Mucosa of descending colon (tissue), 3 donors: ENCODE measurements at regions not wholly inside any gene's neighbourhood (a gene's known extent, or its start where the extent isn't known, plus 50 kb on each side); places are given as distances from the start of the nearest gene placed in this dataset.
A peak's percentile ranks its signal among the peaks of the same experiment; 100 is the strongest.
"Not testable (repeated sequence)": the region's sequence is repeated elsewhere in the genome, so short reads cannot be mapped to it uniquely, and the experiment has no call there.

Source experiments
- ATAC-seq: fragments of 200-7000 bp; cut with Tn5 transposase; one replicate; pipeline ENCODE4 v1.9.1; 2020; ENCODE audit warnings: mild to moderate bottlenecking, moderate library complexity
- DNase-seq, 3 donors: peaks; one replicate each; pipeline ENCODE4 v3.0.0-alpha.2; 2020
- H3K36me3 ChIP-seq: fragments of 200-600 bp; one replicate; pipeline ENCODE4 v1.8.0; 2021; ENCODE audit warnings: low read depth, mild to moderate bottlenecking
- H3K4me1 ChIP-seq: fragments of 200-600 bp; one replicate; pipeline ENCODE4 v1.8.0; 2021; ENCODE audit warnings: low read depth, mild to moderate bottlenecking
- H3K4me3 ChIP-seq: fragments of 200-600 bp; one replicate; pipeline ENCODE4 v1.8.0; 2021; ENCODE audit warnings: mild to moderate bottlenecking
- H3K9me3 ChIP-seq: fragments of 200-600 bp; one replicate; pipeline ENCODE4 v1.8.0; 2021; ENCODE audit warnings: mild to moderate bottlenecking
- intact Hi-C, 2 donors: fragments of 100-400 bp; cut with DNase I in 1 of 2; cut with micrococcal nuclease in 1 of 2; formaldehyde crosslinking; loops; one replicate each; pipeline versions ENCODE4 v1.11.0 to v1.11.1; 2022; cut with DNase I, micrococcal nuclease
- TF ChIP-seq, protein P1 (sequence below): fragments of 200-600 bp; IDR thresholded peaks from one replicate; pipeline ENCODE4 v1.8.0; 2022; ENCODE audit warnings: antibody characterized with exemption, mild to moderate bottlenecking
- donor health status: DM: no; HTN: no; CAD: no; lungs with moderate emphysema.
- donor health status: DM: no; HTN: no; CAD: no.
- donor health status: DM: no; HTN: yes; CAD: no.

DNA sequence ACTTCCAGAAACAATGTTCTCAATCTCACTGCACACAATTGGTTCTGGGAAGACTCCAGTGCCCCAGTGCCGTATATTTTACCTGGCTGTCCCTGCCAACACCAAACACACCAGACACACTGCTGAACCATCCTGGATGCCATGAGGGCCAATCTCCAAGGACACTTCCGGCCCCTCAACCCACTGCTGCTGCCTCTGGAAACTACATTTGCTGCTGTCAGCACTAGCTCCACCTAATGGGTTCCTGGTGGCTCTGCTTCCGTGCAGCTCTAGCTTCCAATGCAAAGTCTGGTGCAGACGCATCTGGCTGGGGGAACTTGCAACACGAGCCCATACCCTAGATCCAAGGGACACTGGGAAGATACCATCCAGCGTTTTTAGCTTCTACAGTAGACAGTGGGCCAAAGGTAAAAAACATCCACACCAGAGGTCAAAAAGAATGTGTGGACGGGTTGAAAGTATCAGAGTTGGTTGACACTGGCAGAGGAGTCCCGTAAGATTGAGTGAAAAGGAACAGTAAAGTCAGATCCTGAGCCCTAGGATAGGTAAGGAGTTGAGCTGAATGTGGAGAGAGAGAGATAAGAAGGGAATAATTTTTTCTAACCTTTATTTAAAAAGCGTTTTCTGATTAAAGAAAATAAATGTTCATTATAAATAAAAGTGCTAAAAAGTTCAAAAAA is 99.7 kb upstream of the KIF2A start:
- Histone ChIP-seq H3K36me3 (no peaks in the 10 kb centered on the region), H3K4me1 (no peaks in the 10 kb centered on the region), H3K9me3 (no peaks in the 10 kb centered on the region), H3K4me3 (no peak overlapping the region)
- TF ChIP-seq, protein P1, sequence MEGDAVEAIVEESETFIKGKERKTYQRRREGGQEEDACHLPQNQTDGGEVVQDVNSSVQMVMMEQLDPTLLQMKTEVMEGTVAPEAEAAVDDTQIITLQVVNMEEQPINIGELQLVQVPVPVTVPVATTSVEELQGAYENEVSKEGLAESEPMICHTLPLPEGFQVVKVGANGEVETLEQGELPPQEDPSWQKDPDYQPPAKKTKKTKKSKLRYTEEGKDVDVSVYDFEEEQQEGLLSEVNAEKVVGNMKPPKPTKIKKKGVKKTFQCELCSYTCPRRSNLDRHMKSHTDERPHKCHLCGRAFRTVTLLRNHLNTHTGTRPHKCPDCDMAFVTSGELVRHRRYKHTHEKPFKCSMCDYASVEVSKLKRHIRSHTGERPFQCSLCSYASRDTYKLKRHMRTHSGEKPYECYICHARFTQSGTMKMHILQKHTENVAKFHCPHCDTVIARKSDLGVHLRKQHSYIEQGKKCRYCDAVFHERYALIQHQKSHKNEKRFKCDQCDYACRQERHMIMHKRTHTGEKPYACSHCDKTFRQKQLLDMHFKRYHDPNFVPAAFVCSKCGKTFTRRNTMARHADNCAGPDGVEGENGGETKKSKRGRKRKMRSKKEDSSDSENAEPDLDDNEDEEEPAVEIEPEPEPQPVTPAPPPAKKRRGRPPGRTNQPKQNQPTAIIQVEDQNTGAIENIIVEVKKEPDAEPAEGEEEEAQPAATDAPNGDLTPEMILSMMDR = no peak
- DNase-seq (no peak), ATAC-seq (no peak)
- intact Hi-C loops = no loop called here

DNA sequence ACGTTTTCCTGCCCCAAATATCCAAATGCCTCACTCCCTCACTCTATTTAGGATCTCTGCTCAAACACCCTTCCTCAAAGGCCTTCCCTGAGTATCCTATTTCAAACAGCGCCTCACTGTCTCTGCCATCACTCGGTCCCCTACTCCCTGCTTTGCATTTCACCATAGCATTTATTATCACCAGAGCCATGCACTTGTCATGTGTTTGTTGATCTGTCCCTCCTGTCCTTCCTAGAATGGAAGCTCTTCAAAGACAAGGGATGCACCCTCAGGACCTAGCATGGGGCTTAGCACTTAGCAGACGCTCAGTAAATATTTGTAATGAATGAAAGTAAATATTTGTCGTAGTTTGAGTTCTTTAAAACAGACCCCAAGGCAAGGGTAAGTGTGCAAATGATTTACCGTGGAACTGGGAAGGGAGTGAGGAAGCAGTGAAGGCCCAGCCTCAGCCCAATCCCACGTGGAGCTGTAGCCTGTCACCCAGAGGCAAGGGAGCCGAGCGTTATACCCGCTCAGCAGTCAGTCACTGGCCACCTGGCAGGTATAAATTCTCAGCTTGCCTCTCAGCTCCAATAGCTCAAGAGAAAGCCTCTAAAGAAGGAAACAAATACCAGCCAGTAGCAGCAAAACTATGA is 97.7 kb upstream of the KIF2A start:
- Histone ChIP-seq H3K36me3 (no peaks in the 10 kb centered on the region), H3K4me3 (no peak overlapping the region), H3K9me3 (no peaks in the 10 kb centered on the region), H3K4me1 (no peaks in the 10 kb centered on the region)
- intact Hi-C loops = no loop called here
- no peak for DNase-seq
- TF ChIP-seq, protein P1 = no peak
- no peak for ATAC-seq

DNA sequence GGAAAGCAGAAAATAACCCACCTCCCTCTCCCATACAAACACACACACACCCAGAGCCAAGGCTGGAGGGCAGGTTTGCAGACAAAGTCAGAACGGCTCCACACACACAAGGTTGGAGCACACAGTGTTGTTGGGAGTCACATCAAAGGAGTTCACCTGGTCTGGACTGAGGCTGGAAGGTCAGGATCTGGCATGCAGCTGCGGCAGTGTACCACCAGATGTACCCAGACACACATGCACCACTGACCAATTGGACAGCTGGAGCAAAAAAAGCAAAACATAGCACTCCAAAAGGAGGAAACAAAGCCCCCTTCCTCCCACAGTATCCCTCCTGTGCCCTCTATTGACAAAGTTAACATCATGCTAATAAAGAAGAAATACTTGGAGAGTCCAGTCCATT is 94.6 kb upstream of the KIF2A start:
- Histone ChIP-seq H3K9me3 (no peaks in the 10 kb centered on the region), H3K4me1 (no peaks in the 10 kb centered on the region), H3K36me3 (no peaks in the 10 kb centered on the region), H3K4me3 (no peak overlapping the region)
- TF ChIP-seq, protein P1 = no peak
- DNase-seq (no peak), ATAC-seq (no peak)
- intact Hi-C loops = no loop called here

DNA sequence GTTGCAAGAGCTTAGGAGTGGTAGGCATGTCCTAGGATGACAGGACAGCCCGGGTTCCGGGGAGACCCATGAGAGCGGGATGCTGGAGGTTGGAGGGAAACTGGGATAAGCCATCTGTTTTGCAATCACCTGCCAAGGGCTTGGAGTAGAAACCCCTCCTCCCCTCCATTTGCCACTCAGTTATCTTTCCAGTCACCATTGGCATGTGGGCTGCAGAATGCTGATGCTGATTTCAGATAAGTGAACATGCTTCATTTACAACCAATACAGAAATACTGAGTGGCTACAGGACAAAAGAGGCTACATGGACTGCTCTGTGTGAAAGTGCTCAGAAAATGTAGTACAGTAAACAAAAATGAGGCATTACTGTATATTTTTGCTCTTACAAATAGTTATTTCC is 93.4 kb upstream of the KIF2A start:
- Histone ChIP-seq H3K36me3 (no peaks in the 10 kb centered on the region), H3K4me1 (no peaks in the 10 kb centered on the region), H3K9me3 (no peaks in the 10 kb centered on the region), H3K4me3 (no peak overlapping the region)
- ATAC-seq (no peak), DNase-seq (no peak)
- intact Hi-C loops = no loop called here
- TF ChIP-seq, protein P1 = no peak

DNA sequence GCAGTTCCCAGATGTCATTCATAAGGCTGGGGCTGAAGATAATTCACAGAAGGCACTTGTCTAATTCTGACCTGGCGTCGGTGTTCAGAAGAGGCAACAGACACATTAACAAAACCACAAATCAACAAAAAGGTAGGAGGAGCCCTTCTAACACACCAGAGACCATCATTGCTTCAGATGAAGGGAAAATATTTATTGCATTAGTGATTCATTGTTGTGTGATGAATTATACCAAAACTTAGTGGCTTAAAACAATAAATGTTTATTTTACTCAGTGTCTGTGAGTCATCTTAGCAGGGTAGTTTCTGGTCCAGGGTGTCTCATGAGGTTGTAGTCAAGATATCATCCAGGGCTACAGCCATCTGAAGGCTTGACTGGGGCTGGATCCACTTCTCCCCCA is 91.3 kb upstream of the KIF2A start:
- TF ChIP-seq, protein P1 = no peak
- Histone ChIP-seq H3K36me3 (no peaks in the 10 kb centered on the region), H3K9me3 (no peaks in the 10 kb centered on the region), H3K4me3 (no peak overlapping the region), H3K4me1 (no peaks in the 10 kb centered on the region)
- intact Hi-C loops = no loop called here
- DNase-seq (no peak), ATAC-seq (no peak)

DNA sequence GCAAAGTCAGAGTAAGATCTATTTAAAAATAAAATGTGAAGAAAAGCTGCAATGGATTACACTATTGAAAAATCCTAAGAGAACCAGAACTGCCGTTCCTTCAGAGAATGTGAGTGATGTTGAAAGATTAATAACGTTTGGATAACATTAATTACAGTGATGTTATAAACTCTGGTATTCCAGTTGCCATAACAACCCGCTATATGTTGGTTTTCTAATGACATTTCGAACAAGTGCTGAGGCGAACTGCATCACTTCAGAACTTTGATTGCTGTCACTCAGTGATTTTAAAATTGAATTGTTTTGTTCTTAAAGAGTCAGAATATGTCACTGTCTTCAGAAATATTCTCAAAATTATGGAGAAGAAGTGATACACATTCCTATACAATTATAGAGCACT is 89.4 kb upstream of the KIF2A start:
- DNase-seq, intact Hi-C loops, H3K4me3 ChIP-seq, ATAC-seq, H3K36me3 ChIP-seq, H3K9me3 ChIP-seq, H3K4me1 ChIP-seq: not testable (repeated sequence)

DNA sequence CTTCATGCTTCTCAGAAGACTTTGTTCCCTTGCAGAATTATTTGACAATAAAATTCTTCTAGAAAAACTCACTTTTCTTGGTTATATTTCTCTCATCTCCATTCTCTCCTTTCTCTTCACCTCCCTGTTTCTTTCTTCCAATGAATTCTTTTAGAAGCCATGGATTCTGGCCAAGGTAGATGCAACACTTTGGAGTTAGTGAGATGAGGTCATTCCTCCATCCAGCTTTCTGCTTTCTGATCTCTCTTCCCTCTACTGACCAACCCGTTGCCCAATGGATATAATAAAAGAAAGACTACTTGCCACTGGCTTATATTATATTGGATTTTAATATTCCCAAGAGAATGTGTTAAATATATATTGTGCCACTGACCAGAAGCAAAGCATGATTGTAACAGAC is 88.9 kb upstream of the KIF2A start:
- H3K4me1 ChIP-seq, ATAC-seq, H3K36me3 ChIP-seq, H3K9me3 ChIP-seq, DNase-seq, H3K4me3 ChIP-seq, intact Hi-C loops: not testable (repeated sequence)

DNA sequence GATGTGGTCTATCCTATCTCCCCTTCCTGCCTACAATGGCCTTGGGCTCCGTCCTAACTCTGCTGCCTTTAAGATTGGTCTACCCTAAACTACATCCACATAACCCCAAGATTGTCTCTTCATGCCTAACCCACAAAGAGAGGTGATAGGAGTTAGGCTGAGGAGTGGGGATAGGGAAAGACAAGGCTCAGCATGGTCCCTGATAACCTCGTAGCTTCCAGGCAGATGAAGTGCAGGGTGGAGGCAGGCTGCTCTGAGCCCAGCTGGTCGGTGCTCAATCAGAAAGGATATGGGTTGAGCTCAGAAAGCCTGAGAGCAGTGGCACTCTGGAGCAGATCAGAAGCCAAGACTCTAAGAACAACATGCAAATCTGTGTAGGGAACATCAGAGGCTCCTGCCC is 87.1 kb upstream of the KIF2A start:
- intact Hi-C loops, ATAC-seq: not testable (repeated sequence)

DNA sequence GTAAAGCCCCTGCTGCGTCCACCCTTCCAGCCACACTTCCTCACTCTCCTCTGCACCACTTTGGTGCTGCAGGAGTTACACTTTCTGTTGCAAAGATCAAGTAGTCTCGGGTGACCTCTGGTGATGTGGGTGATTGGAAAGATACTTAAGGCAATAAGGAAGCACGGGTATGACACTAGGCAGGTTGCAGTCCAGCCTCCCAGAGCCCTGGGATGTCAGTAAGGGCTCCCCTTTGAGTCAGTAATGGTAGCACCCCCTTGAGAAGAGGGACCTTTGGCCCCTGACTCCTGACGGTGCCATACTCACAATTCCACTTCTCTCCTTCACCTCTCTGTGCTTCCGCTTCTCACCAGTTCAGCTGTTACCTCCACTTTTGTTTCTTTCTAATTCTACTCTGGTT is 84.1 kb upstream of the KIF2A start:
- H3K4me3 ChIP-seq, H3K9me3 ChIP-seq, H3K4me1 ChIP-seq, DNase-seq, H3K36me3 ChIP-seq, intact Hi-C loops: not testable (repeated sequence)
- peak; percentile 64 for ATAC-seq

More for the DNA sequence above, 87.1 kb upstream of the KIF2A start:
- H3K4me3 ChIP-seq, H3K36me3 ChIP-seq, DNase-seq, H3K9me3 ChIP-seq, H3K4me1 ChIP-seq: not testable (repeated sequence)
